ENCODE measurements at regions not wholly inside any gene's neighbourhood (a gene's known extent, or its start where the extent isn't known, plus 50 kb on each side); places are given as distances from the start of the nearest gene placed in this dataset.

DNA sequence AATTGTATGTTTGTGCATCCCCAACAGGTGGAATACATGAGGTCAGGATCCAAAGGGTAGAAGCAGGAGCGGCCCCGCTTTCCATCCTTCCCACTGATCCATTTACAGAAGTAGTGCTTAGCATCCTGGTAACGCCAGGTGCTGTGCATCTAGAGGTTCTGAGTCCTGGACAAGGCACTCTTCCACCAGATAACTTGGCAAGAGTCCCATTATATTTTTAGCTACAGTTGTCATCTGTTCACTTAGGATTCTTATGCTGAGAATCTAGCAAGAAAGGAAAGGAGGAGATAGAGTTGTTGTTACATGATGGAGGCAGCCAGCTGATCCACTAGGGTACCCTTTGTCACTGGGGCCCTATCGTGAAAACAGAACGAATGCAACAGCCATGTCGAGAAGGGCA lies 389.5 kb upstream of the ZNF507 start:
- Mint-ChIP-seq H3K4me3 (no peak overlapping the region), H3K4me1 (no peaks in the 10 kb centered on the region), H3K27ac (no peak overlapping the region), H3K9me3 (peaks cover 11% of the 10 kb centered on the region), H3K36me3 (no peaks in the 10 kb centered on the region), H3K27me3 (no peaks in the 10 kb centered on the region)
- CTCF ChIA-PET: no interaction called here
- DNase-seq: no peak

DNA sequence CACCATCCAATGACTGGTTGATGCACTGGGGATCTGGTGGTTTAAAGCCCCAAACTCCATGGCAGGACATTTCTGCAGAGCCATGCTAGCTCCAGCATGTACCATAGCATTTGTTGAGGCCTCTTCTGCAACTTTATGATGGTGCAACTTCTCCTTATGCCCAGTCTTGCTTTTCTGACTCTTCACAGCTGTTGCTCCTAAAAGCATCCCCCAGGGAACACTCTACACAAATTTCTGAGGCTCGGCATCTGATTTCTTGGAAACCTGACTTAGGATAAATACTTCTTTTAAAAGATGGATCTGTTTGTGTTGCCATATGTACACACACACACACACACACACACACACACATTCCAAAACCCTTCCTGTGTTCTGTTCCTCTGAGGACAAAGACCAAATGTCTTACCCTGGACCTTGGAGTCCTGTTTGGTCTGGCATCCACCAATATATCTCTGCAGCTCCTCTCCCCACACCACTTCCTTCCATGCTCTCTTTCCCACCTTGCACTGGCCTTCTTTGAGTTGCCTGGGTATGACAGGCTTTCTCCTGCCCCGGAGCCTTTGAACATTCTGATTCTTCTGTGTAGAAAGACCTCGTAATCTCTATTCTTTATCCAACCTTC lies 388.5 kb upstream of the ZNF507 start:
- H3K4me1 Mint-ChIP-seq: no peaks in the 10 kb centered on the region
- peaks cover 10% of the 10 kb centered on the region for H3K9me3 Mint-ChIP-seq
- CTCF ChIA-PET: no interaction called here

GRCh38 chr19:31957711-31958110 lies 387.7 kb upstream of the ZNF507 start:
- H3K36me3 Mint-ChIP-seq: no peaks in the 10 kb centered on the region
- peaks cover 9% of the 10 kb centered on the region for H3K9me3 Mint-ChIP-seq
- H3K4me1 Mint-ChIP-seq: no peaks in the 10 kb centered on the region
- H3K27me3 Mint-ChIP-seq: no peaks in the 10 kb centered on the region
- CTCF ChIA-PET: no interaction called here
- no peak overlapping the region for H3K4me3 Mint-ChIP-seq
- DNase-seq: no peak
- no peak overlapping the region for H3K27ac Mint-ChIP-seq

More for the DNA sequence above, 388.5 kb upstream of the ZNF507 start:
- H3K27me3 Mint-ChIP-seq: no peaks in the 10 kb centered on the region
- H3K4me3 Mint-ChIP-seq: no peak overlapping the region
- H3K36me3 Mint-ChIP-seq: no peaks in the 10 kb centered on the region
- H3K27ac Mint-ChIP-seq: no peak overlapping the region
- no peak for DNase-seq

DNA sequence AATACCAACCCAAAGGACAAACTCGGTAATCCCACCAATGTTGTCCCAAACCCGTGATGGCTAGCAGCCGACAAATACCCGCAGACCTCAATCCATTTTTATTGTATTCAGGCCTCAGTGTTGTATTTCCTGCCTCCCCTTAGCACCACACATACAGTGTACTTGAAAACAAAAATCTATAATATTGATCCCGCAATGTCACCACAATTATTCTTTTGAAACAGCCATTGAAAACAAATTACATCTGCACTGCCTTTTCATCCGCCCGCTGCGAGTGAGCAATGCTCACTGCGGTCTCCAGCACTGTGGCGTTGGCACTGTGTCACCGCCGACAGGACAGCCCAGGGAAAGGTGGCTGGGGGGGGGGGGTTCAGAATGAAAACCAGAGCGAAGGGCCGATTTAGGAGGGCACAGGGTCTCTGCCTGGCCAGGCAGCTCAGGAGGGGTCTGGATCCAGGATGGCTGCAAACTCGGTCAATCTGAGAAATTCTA lies 385.8 kb upstream of the ZNF507 start:
- Mint-ChIP-seq H3K9me3 (peaks cover 14% of the 10 kb centered on the region), H3K4me3 (no peak overlapping the region), H3K4me1 (no peaks in the 10 kb centered on the region), H3K27me3 (no peaks in the 10 kb centered on the region), H3K36me3 (no peaks in the 10 kb centered on the region), H3K27ac (no peak overlapping the region)
- CTCF ChIA-PET: no interaction called here
- DNase-seq: no peak

GRCh38 chr19:31960474-31960873 lies 384.9 kb upstream of the ZNF507 start:
- CTCF ChIA-PET: no interaction called here
- Mint-ChIP-seq H3K4me3 (no peak overlapping the region), H3K27ac (no peak overlapping the region), H3K4me1 (no peaks in the 10 kb centered on the region), H3K27me3 (no peaks in the 10 kb centered on the region), H3K36me3 (no peaks in the 10 kb centered on the region), H3K9me3 (peaks cover 14% of the 10 kb centered on the region)
- no peak for DNase-seq

GRCh38 chr19:31961191-31961590 lies 384.2 kb upstream of the ZNF507 start:
- Mint-ChIP-seq H3K4me3 (no peak overlapping the region), H3K36me3 (no peaks in the 10 kb centered on the region), H3K27me3 (no peaks in the 10 kb centered on the region), H3K9me3 (peaks cover 14% of the 10 kb centered on the region), H3K4me1 (no peaks in the 10 kb centered on the region), H3K27ac (no peak overlapping the region)
- no peak for DNase-seq
- CTCF ChIA-PET: no interaction called here

DNA sequence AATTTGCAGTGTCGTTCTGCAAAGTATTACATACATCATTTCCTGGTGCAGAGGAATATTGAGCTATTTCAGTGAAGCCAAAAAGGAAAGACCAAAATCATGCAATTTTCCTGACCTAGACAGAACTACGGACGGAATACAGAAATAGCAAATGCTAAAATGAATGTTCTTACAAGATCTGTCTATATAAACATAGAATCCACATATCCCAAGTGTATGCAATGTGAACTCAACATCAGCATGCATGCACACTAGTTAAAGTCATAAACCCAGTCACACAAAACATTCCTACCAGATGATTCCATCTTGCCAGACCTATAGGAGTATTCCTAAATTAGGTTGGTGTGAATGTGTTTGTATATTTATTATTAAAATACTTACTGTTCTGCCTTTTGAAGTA lies 383.7 kb upstream of the ZNF507 start:
- no peak for DNase-seq
- Mint-ChIP-seq H3K27ac (no peak overlapping the region), H3K27me3 (no peaks in the 10 kb centered on the region), H3K9me3 (peaks cover 14% of the 10 kb centered on the region), H3K4me1 (no peaks in the 10 kb centered on the region), H3K4me3 (no peak overlapping the region), H3K36me3 (no peaks in the 10 kb centered on the region)
- CTCF ChIA-PET: no interaction called here

DNA sequence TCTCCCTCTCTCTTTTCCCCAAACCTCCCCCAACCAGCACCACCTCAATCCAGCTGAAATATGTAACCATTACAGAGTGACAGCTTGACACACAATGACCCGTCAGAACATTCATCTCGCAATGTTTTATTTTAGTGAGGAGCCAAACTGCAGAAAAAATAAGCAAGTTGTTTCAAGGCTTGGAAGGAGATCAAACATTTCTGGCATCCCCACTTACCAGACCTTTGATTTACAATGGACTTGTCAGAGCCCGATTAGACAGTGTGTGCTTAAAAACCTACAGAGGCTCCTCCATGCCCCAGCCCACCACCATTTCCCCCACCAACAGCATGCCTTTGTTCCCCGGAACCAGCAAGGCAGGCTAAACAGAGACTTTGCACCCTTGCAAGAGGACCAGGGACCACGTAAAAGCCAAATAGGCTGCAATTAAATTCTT lies 382.8 kb upstream of the ZNF507 start:
- CTCF ChIA-PET: no interaction called here
- Mint-ChIP-seq H3K4me1 (no peaks in the 10 kb centered on the region), H3K27me3 (no peaks in the 10 kb centered on the region), H3K9me3 (peaks cover 13% of the 10 kb centered on the region), H3K36me3 (no peaks in the 10 kb centered on the region), H3K27ac (no peak overlapping the region), H3K4me3 (no peak overlapping the region)
- no peak for DNase-seq

DNA sequence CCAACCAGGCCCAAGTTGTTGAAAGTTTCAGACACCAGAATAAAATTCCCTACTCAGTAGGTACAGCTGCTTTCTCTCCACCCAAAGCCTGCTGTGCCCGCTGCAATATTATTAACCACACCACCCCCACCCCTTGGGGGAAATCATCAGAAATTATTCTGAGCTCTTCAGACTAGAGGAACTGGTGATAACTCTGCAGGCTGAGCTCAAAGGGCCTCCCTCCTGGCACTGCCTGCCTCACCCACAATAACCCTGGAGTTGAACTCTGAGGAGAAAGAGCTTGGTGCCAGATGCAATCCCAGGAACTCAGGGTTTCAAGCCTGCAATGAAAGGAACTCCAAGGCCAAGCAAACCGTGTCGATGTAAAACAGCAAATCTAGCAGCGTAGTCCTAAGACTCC lies 381.7 kb upstream of the ZNF507 start:
- CTCF ChIA-PET: no interaction called here
- no peak for DNase-seq
- H3K9me3 Mint-ChIP-seq: peaks cover 13% of the 10 kb centered on the region
- no peaks in the 10 kb centered on the region for H3K27me3 Mint-ChIP-seq
- no peak overlapping the region for H3K27ac Mint-ChIP-seq
- H3K4me1 Mint-ChIP-seq: no peaks in the 10 kb centered on the region
- no peak overlapping the region for H3K4me3 Mint-ChIP-seq
- H3K36me3 Mint-ChIP-seq: no peaks in the 10 kb centered on the region

- no peak overlapping the region for H3K4me3 Mint-ChIP-seq
- H3K36me3 Mint-ChIP-seq: no peaks in the 10 kb centered on the region
- no peak overlapping the region for H3K27ac Mint-ChIP-seq
- DNase-seq: no peak
- CTCF ChIA-PET: no interaction called here
- no peaks in the 10 kb centered on the region for H3K27me3 Mint-ChIP-seq
- no peaks in the 10 kb centered on the region for H3K4me1 Mint-ChIP-seq
- peaks cover 4% of the 10 kb centered on the region for H3K9me3 Mint-ChIP-seq
Measured at GRCh38 chr19:31969016-31969415, 376.4 kb upstream of the ZNF507 start.

GRCh38 chr19:31970027-31970461 lies 375.4 kb upstream of the ZNF507 start:
- H3K27ac Mint-ChIP-seq: no peak overlapping the region
- H3K4me3 Mint-ChIP-seq: no peak overlapping the region
- no peaks in the 10 kb centered on the region for H3K4me1 Mint-ChIP-seq
- H3K9me3 Mint-ChIP-seq: peaks cover 2% of the 10 kb centered on the region
- CTCF ChIA-PET: no interaction called here
- H3K27me3 Mint-ChIP-seq: no peaks in the 10 kb centered on the region
- no peak for DNase-seq
- no peaks in the 10 kb centered on the region for H3K36me3 Mint-ChIP-seq

GRCh38 chr19:31974290-31974689 lies 371.1 kb upstream of the ZNF507 start:
- DNase-seq: no peak

DNA sequence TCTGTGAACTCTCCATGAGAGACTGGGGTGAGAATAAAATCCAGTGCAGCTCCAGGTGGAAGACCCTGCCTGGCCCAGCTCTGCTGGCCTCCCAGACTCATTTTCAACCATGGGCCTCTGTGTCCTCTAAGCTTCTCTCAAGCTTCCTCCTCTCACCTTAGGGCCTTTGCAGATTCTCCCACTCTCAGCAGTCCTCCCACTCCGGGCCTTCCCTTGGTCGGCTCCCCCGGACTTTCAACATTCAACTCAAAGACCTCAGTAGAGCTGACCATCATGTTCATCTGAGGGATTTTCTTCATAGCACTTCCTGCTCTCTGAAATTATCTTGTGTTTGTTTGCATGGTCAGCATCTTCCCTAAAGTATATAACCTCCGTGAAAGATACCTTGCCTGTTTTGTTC lies 370.5 kb upstream of the ZNF507 start:
- H3K4me1 Mint-ChIP-seq: no peaks in the 10 kb centered on the region
- no peaks in the 10 kb centered on the region for H3K27me3 Mint-ChIP-seq
- H3K27ac Mint-ChIP-seq: no peak overlapping the region

More at GRCh38 chr19:31974290-31974689, 371.1 kb upstream of the ZNF507 start:
- Mint-ChIP-seq H3K27me3 (no peaks in the 10 kb centered on the region), H3K4me1 (no peaks in the 10 kb centered on the region), H3K9me3 (peaks cover 16% of the 10 kb centered on the region), H3K4me3 (no peak overlapping the region), H3K27ac (no peak overlapping the region), H3K36me3 (no peaks in the 10 kb centered on the region)
- CTCF ChIA-PET: no interaction called here

GRCh38 chr19:31975461-31975860 lies 369.9 kb upstream of the ZNF507 start:
- no peaks in the 10 kb centered on the region for H3K4me1 Mint-ChIP-seq
- CTCF ChIA-PET: no interaction called here
- H3K9me3 Mint-ChIP-seq: peaks cover 16% of the 10 kb centered on the region
- DNase-seq: no peak
- H3K4me3 Mint-ChIP-seq: no peak overlapping the region
- no peaks in the 10 kb centered on the region for H3K36me3 Mint-ChIP-seq
- H3K27ac Mint-ChIP-seq: no peak overlapping the region
- H3K27me3 Mint-ChIP-seq: no peaks in the 10 kb centered on the region

More for the DNA sequence above, 370.5 kb upstream of the ZNF507 start:
- Mint-ChIP-seq H3K4me3 (no peak overlapping the region), H3K36me3 (no peaks in the 10 kb centered on the region), H3K9me3 (peaks cover 16% of the 10 kb centered on the region)
- DNase-seq: no peak
- CTCF ChIA-PET: no interaction called here

- no peaks in the 10 kb centered on the region for H3K36me3 Mint-ChIP-seq
- H3K27me3 Mint-ChIP-seq: no peaks in the 10 kb centered on the region
- no peak for DNase-seq
- H3K9me3 Mint-ChIP-seq: peaks cover 19% of the 10 kb centered on the region
- no peak overlapping the region for H3K4me3 Mint-ChIP-seq
- no peak overlapping the region for H3K27ac Mint-ChIP-seq
- H3K4me1 Mint-ChIP-seq: no peaks in the 10 kb centered on the region
- CTCF ChIA-PET: no interaction called here
Measured at GRCh38 chr19:31976775-31977536, 368.5 kb upstream of the ZNF507 start.
